CD4-positive, alpha-beta T cell treated with Interleukin-6 for 4 hours (primary cell): ENCODE measurements at regions not wholly inside any gene's neighbourhood (a gene's known extent, or its start where the extent isn't known, plus 50 kb on each side); places are given as distances from the start of the nearest gene placed in this dataset.

Experiments used
- DNase-seq: peaks from one replicate; pipeline ENCODE4 v3.0.0-alpha.2; 2020; ENCODE audit warnings: mixed read lengths

DNA sequence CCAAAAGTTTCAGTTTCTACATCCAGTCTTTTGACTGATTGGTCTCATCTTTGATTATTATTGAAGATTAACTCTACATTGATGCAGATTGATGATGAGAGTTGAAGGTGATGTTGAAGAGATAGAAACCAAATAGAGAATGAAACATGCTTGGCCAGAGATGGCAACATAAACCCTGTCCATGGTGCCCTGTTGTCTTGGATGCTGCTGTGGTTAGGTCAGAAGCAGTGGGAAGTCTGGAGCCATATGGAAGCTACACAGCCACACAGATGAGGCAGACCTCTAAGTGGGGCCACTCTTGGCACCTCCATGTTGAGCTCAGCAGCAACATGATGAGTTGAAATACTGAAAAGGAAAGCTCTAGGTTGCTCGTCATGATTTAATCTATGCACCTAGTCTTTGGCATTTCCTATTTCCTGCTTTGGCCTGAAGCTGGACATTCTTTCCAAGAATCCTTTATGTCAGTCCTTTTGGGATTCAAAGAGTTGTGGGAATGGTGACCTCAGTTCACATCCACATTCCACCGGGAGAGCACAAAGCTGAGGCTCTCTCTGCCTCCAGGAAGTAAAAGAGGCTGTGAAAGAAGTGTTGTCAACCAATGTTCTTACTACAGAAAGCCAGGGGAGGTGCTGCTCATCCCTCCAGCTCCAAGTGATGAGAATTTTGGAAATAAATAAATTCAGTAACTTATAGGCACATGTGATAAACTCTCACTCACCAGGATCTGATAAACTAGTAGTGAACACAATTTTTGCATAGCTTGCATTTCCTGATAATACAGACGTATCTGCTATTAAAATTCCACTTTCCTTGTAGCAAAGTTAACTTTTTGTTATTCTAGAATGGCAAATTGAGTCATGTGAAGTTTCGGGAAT, 127.7 kb upstream of the MAF start:
- no peak for DNase-seq

DNA sequence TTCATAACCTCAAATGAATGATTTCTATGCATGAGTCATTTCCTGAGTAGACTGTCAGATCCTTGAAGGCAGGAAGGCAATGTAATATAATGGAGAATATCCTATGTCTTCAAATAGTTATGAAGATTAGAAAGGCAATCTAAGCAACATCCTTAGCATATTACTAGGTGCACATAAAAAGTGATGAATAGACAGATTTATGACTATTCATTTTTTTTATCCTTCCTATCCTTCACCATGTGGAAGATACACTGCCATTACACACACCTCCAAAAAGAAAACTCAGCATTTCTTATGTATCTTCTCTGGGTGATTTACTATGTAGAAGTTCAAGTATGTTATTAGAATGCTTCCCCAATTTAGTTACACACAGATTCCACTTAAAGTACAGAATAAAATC, 126.4 kb upstream of the MAF start:
- no peak for DNase-seq

DNA sequence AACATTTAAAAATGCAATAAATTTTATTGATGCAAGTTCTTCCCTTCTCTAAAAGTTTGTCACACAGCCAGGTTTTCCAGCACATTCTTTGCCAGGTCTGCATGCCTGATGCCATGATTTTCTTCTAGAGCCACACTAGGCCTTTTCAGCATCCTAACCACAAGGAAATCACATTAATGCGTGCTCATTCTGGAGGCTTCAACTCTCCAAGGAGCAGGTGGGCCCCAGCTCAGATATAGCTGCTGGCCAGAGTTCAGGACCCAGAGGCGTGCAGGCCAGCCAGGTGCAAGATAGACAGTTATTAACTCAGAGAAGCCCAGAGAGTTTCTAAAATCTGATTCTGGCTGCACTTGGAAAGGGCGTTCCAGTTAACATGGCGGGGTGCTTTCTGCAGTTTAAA, 124.5 kb upstream of the MAF start:
- no peak for DNase-seq

DNA sequence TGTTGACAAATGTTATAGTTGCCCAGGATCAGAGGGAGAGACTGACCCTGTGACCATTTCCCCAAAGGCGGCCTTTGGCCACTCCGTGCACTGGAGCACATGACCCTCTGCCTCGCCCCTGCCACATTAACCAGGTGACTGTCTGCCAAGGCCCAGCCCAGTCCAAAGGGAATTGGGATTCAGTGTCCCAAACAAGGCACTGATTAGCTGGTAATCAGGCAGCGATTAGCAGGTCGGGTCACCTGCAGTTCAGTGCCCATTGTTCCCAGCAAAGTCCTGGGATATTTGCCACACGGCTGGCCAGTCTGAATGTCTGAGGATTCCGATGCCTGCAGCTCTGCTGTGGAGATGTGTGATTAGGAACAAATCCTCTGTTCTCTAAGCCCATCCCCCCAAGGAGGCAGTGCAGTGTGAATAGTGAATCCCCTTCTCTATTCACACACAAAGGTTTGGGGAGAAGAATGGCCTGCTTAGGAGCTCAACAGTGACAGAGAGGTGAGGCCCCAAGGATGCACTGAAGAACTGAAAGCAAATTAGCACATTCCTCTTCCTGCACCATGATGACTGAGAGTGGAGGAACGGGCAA, 123.1 kb upstream of the MAF start:
- no peak for DNase-seq

DNA sequence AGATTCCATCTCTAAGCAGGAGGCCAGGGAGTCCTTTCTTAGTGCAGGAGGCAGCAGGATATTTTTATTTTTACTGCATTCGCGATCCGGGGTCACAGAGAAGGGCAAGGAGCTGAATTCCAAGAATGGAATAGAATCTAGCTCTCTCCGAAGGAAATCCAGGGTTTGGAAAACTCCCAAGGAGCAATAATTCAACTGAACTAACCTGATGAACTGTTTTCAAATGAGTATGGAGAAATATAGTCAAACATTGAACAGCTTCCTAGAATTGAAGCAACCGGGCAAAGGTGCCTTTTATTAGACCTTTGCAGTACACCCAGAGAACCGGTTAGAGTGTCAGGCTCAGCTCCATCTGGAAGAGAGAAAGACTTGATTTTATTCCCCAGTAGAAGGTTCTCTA, 120.7 kb upstream of the MAF start:
- DNase-seq = no peak

DNA sequence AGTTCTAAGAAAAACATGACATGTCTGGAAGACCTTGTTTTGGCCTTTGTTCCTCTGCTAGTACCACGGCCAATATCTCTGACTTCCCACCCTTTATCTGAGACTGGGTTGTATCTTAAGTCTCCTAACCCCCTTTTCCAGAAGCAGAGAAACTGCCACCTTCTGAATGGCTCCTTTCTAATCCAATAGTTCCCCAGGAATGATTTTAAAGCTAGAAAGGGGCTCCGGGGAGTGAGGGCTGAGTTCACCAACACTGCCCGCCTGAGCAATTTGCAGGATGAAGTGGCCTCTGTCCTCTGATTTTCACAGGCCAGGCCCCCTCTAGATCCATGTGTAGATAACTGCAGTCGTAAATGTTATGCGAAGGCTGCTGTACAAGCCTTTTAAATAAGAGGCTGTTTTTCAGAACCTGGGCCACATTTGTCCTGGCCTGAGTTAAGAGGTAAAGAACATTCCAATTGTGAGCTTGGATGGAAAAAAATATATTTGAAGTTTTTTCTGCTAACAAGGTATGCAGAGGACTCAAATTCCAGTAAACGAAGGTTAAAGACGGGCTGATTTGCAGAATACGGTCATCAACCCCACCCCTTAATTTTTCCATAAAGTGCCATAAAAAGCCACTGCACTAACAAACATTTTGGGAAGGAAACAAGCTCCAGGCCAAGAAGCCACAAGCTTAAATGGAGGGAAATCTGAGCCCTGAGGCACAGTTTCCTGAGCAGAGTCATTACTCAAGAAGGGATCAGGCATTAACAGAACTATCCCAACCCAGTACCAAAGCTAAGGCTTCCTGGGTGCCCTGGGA, 117.0 kb upstream of the MAF start:
- no peak for DNase-seq

DNA sequence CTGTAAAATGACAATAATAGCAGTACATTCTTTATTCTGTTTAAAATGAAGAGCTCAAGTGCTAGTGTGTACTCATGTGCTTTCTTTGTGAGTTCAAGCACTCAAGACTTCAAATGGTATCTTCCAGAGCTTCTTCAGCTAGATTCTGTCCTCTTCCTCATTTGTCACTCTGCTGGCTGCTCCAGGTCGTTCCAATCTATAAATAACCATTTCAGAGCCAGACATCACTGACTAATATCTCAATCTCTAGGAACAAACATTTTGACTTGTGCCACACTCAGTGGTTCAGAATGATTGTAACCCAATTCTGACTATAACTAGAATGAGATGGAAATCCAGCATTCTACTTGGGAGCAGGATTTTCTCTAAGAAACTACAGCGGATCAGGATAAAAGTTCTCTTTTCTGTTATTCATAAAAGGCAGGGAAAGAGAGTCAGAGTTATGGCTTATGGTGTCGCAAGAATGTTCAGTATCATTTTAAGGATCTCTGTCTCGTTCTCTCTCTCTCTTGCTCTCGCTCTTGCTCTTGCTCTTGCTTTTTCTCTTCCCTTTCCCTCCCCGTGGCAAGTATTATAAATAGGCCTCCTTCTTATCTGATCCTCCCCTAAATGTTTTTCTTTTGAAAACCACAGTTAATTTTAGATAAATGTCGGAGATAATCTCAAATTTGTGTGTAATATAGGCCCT, 116.3 kb upstream of the MAF start:
- no peak for DNase-seq

DNA sequence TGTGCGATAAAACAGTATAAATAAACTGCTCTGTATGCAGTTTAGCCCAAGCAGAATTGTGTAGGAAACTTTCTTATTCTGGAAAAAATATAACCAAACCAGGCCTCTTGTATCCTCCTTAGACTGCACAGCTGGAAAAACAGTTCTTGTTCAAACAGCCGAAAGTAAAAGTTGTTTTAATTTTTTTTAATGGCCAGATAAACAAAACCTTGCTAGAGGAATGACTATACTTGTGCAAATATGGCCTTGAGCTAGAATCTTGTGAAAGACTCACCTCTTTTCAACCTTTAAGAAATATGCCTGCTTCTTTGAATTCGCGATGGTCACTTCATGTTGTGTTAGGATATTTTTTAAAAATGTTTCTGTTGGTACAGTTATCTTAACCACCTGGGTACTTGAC, 114.5 kb upstream of the MAF start:
- DNase-seq = no peak

DNA sequence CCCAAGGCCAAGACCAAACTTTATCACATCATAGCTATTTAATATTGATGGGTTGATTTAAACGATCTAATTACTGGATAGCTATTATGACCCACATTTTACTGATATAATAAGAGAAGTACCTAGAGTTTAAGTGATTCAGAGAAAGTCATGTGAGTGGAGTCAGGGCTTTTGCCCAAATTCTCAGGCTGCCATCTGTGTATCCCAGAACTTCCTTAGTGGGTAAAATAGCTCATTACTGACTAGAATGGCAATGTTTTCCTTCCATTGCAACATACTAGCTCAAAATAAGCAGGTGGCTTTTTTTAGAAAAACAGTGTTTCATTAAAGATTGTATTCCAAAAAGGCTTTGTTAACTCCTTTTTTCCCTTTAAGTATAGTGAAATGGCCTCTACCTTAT, 113.9 kb upstream of the MAF start:
- no peak for DNase-seq

DNA sequence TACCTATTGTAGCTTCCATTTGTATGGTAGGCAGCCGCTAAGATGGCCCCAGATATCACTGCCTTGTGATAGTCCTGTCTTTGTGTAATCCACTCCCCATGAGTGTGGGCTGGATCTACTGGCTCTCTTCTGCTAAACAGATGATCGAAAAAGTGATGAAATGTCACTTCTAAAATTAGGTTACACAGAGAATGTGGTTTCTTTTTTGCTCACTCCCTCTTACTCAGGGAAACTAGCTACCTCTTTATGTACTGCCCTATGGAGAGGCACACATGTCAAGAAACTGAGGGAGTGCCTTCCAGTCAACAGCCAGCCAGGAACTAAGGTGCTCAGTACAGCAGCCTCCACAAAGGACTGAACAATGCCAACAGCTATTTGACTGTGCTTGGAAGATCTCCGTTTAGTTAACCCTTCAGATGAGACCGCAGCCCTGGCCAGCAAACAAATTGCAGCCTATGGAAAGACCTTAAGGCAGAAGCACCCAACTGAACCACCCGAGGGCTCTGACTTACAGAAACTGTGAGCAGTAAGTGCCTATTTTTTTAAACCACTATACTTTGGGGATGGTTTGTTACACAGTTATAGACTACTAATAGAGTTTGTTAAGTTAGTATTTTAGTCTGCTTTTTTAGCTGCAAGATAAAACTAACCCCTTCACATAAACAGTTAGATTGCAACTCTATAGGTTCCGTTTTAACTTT, 113.2 kb upstream of the MAF start:
- DNase-seq = no peak

DNA sequence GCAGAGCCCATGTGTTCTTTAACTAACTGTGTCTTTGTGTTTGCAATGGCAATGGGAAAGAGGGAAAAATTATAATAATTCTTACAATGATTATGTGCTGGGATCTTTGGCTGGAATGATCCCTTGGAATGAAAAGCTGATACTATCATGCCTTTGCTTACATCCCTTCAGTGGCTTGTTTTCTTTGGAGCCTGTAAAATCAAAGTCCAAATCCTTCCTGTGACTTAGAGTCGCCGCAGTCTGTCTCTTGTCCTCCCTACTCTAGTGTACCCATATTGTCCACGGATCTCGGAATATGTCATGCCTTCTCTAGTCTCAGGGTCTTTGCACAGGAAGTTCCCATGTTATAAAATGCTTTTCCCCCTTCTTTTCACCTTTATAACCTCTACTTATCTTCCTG, 111.7 kb upstream of the MAF start:
- no peak for DNase-seq

DNA sequence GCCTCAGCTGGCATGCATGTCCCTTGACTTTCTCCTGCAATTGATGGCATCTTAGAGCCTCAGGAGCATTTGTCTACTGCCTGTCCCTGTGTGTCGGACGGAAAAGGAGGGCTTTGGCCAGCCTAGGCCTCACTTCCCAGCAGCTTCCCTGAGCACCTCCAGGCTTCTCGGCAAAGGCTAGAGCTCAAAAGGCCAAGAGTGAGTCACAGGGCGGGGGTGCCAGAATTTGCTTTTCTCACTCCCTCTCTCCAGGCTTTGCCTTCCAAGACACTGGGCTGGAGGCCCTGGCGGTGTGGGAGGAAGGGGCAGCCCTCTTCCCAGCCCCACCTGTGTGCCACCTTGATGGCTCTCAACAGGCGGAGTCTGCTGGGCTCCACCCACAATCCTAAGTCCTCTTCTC, 107.3 kb upstream of the MAF start:
- DNase-seq = no peak

DNA sequence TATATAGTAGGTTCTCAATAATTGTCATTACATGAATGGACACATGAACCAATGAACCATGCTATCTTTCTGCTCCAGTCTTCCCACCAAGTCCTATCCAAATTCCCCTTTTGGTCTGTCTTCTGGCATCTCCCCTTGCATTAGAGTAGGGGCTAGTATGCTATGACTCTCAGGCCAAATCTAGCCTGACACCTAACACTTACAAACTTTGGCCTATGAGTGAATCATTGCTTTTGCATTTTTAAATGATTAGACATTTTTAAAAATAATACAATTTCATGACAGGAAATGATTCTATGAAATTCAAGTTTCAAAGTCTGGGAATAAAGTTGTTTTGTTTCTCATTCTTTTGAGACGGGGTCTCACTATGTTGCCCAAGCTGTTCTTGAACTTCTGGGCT, 102.5 kb upstream of the MAF start:
- DNase-seq = no peak

DNA sequence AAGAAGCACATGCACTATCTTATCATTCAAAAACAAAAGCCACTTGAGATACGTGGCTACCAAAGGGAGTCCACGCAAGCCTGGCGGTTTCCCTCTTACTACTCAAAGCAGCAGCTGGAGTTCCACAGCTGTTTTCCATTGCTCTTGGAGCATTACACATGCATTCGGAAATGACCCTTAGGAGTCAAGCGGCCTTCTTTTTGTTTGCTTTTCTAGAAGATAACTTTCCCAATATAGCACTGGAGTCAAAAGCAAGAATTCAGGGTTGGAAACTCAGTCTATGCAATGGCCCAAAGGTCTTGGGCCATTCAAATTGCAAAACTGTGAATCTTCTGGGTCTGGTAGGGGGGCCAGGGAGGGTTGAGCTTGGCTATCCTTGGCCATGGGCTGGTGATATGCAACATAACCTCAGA, 97.8 kb upstream of the MAF start:
- no peak for DNase-seq

DNA sequence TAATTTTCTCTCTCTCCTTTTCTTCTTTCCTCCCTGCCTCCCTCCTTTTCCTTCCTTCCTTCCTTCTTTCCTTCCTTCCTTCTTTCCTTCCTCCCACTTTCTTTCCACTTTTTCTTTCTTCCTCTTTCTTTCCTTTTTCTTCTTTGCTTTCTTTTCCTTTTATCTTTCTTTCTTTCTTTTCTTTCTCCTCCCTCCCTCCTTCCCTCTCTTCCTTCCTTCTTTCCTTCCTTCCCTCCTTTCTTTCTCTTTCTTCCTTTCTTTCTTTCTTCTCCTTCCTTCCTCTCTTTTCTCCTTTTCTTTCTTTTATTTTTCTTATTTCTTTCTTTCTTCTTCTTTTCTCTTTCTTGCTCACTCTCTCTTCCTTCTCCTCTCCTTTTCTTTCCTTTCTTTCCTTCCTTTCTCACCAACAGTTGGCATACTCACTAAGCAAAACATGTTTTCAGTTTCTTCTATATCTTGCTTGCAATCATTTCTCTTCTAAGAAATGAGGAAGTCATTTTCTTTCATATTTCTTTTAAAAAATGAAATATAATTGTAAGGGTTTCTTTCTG, 97.1 kb upstream of the MAF start:
- no peak for DNase-seq

DNA sequence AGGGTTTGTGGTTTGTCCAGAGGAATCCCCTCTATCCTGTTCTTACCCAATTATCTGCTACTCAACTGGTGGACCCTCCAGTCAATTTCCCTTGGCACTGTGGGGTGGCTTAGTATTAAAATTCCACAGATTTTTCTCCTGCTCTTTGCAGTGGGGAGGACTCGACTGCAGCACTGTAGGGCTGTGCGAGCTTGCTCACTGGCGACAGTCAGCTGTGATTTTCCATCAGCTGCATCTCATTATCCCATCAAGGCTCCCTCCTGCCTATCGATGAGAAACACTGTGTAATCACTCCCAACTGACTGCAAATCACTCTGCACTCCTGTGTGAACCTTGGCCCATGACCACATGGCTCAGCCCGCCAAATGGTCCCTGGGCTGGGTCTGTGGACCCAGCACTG, 90.5 kb upstream of the MAF start:
- no peak for DNase-seq

DNA sequence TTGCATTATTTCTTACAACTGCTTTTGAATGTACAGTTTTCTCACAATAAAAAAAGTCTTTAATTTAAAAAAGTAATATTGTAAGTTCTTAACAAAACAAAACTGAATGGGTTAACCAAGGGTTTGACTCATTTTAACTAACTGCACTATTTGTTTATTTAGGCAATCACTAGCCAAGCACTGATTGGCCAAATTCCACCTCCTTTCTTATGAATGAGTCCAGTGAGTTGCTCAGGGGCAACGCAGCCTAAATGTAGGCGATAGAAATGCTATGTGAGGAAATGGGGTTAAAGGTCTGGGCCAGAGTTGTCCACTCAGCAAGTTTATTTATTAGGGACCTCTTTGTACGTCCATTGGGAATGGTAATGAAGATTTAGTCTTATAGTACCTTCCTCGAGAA, 89.6 kb upstream of the MAF start:
- DNase-seq = no peak

DNA sequence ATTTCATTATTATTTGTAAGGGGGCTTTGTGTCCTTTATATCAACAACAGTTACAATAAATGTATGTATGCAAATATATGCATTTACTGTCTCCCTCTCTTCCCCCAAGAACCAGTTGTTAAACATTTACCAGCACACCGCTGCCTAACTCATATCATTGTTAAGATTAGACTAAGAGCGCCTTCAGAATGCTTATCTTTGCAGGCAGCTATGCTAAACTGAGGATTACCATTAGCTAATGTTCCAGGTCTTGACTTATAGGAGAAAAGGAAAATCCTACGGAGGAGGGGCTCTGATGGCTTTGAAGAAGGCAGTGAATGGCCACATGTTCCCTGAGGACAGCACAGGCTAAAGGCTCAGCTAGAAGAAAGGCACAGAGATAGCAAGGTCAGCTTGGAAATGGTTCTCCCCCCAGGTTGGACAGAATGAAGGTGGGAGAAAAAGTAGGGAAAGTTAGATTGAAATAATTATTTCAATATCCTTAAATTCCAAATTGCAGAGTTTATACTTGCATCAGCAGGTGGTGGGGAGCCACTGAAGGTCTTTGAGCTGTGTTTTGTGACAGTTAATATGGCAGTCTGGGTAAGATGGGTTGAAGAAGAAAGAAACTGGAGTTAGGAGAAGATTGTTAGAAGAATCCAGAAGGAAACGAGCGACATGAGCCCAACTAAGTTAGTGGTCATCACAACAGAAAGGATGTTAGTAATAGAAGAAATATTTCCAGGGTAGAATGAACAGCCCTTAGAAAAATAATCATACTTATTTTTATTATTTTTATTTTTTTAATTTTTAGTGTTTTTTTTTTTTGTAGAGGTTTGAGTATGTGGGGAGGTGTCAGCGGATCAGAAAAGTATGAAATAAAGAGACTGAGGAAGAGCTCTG, 87.0 kb upstream of the MAF start:
- DNase-seq = no peak

DNA sequence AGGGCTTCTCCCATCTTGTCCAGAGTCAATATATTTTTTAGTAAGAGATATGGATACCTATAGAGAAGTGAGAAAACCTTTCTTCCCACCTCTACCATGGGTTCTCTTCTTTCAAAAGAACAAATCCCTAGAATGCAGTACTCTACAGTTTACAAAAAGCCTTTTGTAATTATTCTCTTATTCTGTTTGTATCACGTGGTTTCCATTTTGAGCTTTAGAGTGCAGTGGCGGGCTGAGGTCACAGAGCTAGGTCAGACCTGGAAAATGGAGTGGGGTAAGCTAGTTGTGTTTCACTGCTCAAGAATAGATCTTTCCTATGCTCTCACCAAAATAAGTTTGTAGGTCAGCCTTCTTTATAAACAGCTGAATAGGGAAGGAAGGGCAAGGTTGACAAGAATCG, 85.3 kb upstream of the MAF start:
- DNase-seq = no peak

DNA sequence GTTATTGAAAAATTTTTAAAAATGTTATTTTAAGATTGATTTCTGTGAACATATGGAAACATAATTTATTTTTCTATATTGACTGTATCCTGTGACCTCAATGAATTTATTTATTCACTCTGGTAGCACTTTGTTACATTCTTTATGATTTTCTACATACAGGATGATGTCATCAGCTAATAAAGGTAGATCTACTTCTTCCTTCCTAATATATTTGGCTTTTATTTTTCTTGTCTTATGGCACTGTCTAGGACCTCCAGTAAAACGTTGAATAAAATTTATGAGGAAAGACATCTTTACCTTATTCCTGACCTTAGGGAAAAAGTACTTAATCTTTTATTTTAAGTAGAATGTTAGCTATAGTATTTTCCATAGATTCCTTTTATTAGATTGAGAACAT, 78.8 kb upstream of the MAF start:
- no peak for DNase-seq

DNA sequence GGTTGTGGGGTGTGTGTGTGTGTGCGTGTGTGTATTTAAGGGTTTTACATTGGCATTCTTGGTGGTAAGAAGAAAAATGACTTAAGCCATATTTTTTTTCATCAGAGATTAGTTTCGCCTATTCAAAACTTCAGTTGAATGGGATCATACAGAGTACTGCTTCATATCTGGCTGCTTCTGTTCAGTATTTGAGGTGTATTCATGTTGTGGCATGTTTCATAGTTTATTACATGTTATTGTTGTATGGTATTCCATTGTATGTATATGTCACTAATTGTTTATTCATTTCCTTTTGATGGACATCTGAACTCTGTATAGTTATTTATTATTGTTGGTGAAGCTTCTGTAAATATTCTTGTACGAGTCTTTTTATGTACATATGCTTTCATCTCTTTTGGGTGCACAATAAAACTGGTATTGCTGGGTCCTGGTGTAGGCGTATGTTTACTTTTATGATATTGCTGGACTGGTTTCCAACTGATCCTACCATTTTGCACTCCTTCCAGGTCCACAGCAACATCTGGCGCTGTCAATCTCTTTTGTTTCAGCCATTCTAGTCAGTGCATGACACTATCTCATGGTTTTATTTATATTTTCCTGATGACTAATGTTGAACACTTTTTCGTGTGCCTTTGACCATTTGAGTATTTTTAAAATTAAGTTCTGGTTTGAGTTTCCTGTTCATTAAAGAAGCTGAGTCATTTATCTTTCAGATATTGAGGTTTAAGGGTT, 77.4 kb upstream of the MAF start:
- DNase-seq = no peak
